Chondrocyte (in vitro differentiated cells): ENCODE measurements at regions not wholly inside any gene's neighbourhood (a gene's known extent, or its start where the extent isn't known, plus 50 kb on each side); places are given as distances from the start of the nearest gene placed in this dataset.
A peak's percentile ranks its signal among the peaks of the same experiment; 100 is the strongest.

ENCODE experiments used
- DNase-seq: peaks from one replicate; pipeline ENCODE4 v3.0.0; 2021; ENCODE audit warnings: mixed read lengths, low spot score
- H3K27ac Mint-ChIP-seq: one replicate; pipeline ENCODE4 v1.8.0; 2021; ENCODE audit warnings: mild to moderate bottlenecking, moderate library complexity, mixed read lengths; ENCODE audit not compliant: unreplicated experiment
- H3K27me3 Mint-ChIP-seq: 2 replicates; pipeline ENCODE4 v1.8.0; 2021; ENCODE audit warnings: low read depth, mixed read lengths
- H3K36me3 Mint-ChIP-seq: 2 replicates; pipeline ENCODE4 v1.8.0; 2021; ENCODE audit warnings: low read depth, mixed read lengths
- H3K4me1 Mint-ChIP-seq: 2 replicates; pipeline ENCODE4 v1.8.0; 2021; ENCODE audit warnings: low read depth, mild to moderate bottlenecking, mixed read lengths
- H3K4me3 Mint-ChIP-seq: one replicate; pipeline ENCODE4 v1.8.0; 2021; ENCODE audit warnings: mild to moderate bottlenecking, moderate library complexity, mixed read lengths; ENCODE audit not compliant: unreplicated experiment
- H3K9me3 Mint-ChIP-seq: 2 replicates; pipeline ENCODE4 v1.8.0; 2021; ENCODE audit warnings: low read depth, mixed read lengths
- CTCF ChIP-seq: fragments of 200-600 bp; sonication (generic); IDR thresholded peaks from 2 replicates; pipeline ENCODE4 v1.5.0; 2021; ENCODE audit warnings: antibody characterized with exemption, mild to moderate bottlenecking, moderate library complexity

GRCh38 chr6:170459451-170459850, 93.7 kb downstream of the PSMB1 start:
- no peak for DNase-seq
- no peak overlapping the region for H3K27ac Mint-ChIP-seq
- no peaks in the 10 kb centered on the region for H3K9me3 Mint-ChIP-seq
- no peak for TF ChIP-seq CTCF
- H3K27me3 Mint-ChIP-seq = peaks cover 3% of the 10 kb centered on the region
- H3K4me3 Mint-ChIP-seq = peak overlapping the region; percentile 52
- no peaks in the 10 kb centered on the region for H3K36me3 Mint-ChIP-seq
- peaks cover 14% of the 10 kb centered on the region for H3K4me1 Mint-ChIP-seq

- no peak overlapping the region for H3K27ac Mint-ChIP-seq
- H3K4me3 Mint-ChIP-seq = no peak overlapping the region
- no peak for TF ChIP-seq CTCF
- peaks cover 10% of the 10 kb centered on the region for H3K4me1 Mint-ChIP-seq
- DNase-seq = peak; percentile 75
- H3K36me3 Mint-ChIP-seq = no peaks in the 10 kb centered on the region
- H3K9me3 Mint-ChIP-seq = no peaks in the 10 kb centered on the region
- peaks cover 3% of the 10 kb centered on the region for H3K27me3 Mint-ChIP-seq
Measured at GRCh38 chr6:170456886-170457698, 96.0 kb downstream of the PSMB1 start.
